Stomach (tissue), 8 donors: ENCODE measurements at regions not wholly inside any gene's neighbourhood (a gene's known extent, or its start where the extent isn't known, plus 50 kb on each side); places are given as distances from the start of the nearest gene placed in this dataset.

ENCODE experiments used
- DNase-seq, 2 donors: peaks; one replicate each; pipeline versions ENCODE4 v3.0.0 to v3.0.0-alpha.2; 2013 to 2019
- H3K27ac ChIP-seq, 5 donors: fragments of 200-600 bp in 4 of 5; sonication (generic) in 4 of 5; one replicate each; pipeline ENCODE4 v1.5.1; 2013 to 2019; ENCODE audit warnings: mild to moderate bottlenecking in 1 of 5, moderate library complexity in 1 of 5
- H3K27me3 ChIP-seq, 3 donors: fragments of 200-600 bp; sonication (generic); one replicate each; pipeline ENCODE4 v1.5.1; 2017 to 2019; ENCODE audit warnings: mixed run types in 1 of 3
- H3K36me3 ChIP-seq, 4 donors: fragments of 200-600 bp; sonication (generic); 1 replicate in 3 of 4; 2 replicates in 1 of 4; pipeline ENCODE4 v1.5.1; 2016 to 2019
- H3K4me1 ChIP-seq, 4 donors: fragments of 200-600 bp; sonication (generic); one replicate each; pipeline ENCODE4 v1.5.1; 2016 to 2019
- H3K4me3 ChIP-seq, 4 donors: fragments of 200-600 bp; sonication (generic) in 3 of 4; one replicate each; pipeline ENCODE4 v1.5.1; 2016 to 2019; ENCODE audit warnings: mild to moderate bottlenecking in 1 of 4
- H3K9me3 ChIP-seq, 4 donors: fragments of 200-600 bp; sonication (generic); one replicate each; pipeline ENCODE4 v1.5.1; 2016 to 2019
- EP300 ChIP-seq: sonication (generic); formaldehyde crosslinking; IDR thresholded peaks from one replicate; pipeline ENCODE4 v1.6.1; 2017; ENCODE audit warnings: antibody characterized with exemption
- POLR2A ChIP-seq, 4 donors: fragments of 450-650 bp; IDR thresholded peaks; one replicate each; pipeline ENCODE4 v1.6.1; 2016; ENCODE audit warnings: antibody characterized with exemption in 4 of 4, control low read depth in 2 of 4, mild to moderate bottlenecking in 1 of 4, moderate library complexity in 1 of 4
- POLR2AphosphoS5 ChIP-seq, 3 donors: sonication (generic); formaldehyde crosslinking; IDR thresholded peaks; one replicate each; pipeline ENCODE4 v1.6.1; 2016; ENCODE audit warnings: antibody characterized with exemption in 3 of 3
- WGBS, 5 donors: extraction: QIAGEN DNeasy Blood & Tissue Kit in 3 of 5; methylation state at CpG; one replicate each; pipeline versions ENCODE4 v1.1.5 to v1.1.7; 2013 to 2018; 5-methylcytosine and 5-hydroxymethylcytosine counted together
- intact Hi-C: fragments of 100-400 bp; cut with DNase I; formaldehyde crosslinking; loops from one replicate; pipeline ENCODE4 v1.15.1; 2023; ENCODE audit warnings: low total_unique reads
- TF ChIP-seq, protein P1 (sequence below), 7 experiments: fragments of 450-650 bp in 4 of 7; fragments of 200-600 bp in 3 of 7; sonication (generic) in 3 of 7; IDR thresholded peaks; one replicate each; pipeline ENCODE4 v1.5.1; 2016 to 2019; ENCODE audit warnings: antibody characterized with exemption in 7 of 7, control low read depth in 2 of 7, mild to moderate bottlenecking in 1 of 7
- donor health status: healthy with polysubstance abuse.
- donor health status: Bipolar disorder and iron deficiency.
- donor health status: healthy.

DNA sequence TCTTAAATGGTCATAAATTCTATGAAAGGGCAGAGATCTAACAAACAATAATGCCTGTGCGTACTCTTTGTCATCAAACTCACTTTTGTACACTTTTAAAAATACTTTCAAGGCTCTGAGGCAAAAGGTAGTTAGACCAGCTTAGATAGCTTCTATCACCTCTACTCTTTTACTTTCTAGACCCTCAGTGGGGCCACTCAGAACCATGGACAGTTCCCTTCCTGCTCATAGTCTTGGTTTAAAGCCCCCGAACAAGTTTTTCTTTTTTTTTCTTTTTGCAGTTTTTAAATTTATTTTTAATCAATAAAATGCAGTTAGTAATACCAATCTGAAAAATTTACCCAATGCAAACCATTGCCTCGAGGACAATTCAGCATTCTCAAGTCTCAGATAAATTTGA lies 460.5 kb upstream of the CNKSR2 start:
- no peaks in the 10 kb centered on the region for H3K27me3 ChIP-seq
- no peaks in the 10 kb centered on the region for H3K9me3 ChIP-seq
- H3K27ac ChIP-seq: no peak overlapping the region
- peak in 1 of 2 donors; percentile 7 for DNase-seq
- no peaks in the 10 kb centered on the region for H3K36me3 ChIP-seq
- no peak overlapping the region for H3K4me3 ChIP-seq
- H3K4me1 ChIP-seq: no peaks in the 10 kb centered on the region
- WGBS, 5 donors: 20 to 36% (median 27%) methylated on average over 3 of the region's 3 CpGs
- intact Hi-C loops: no loop called here
- TF ChIP-seq POLR2A (IDR thresholded peaks at IDR 0.05) (no peak), POLR2AphosphoS5 (IDR thresholded peaks at IDR 0.05) (no peak), EP300 (no peak)
- TF ChIP-seq, protein P1, sequence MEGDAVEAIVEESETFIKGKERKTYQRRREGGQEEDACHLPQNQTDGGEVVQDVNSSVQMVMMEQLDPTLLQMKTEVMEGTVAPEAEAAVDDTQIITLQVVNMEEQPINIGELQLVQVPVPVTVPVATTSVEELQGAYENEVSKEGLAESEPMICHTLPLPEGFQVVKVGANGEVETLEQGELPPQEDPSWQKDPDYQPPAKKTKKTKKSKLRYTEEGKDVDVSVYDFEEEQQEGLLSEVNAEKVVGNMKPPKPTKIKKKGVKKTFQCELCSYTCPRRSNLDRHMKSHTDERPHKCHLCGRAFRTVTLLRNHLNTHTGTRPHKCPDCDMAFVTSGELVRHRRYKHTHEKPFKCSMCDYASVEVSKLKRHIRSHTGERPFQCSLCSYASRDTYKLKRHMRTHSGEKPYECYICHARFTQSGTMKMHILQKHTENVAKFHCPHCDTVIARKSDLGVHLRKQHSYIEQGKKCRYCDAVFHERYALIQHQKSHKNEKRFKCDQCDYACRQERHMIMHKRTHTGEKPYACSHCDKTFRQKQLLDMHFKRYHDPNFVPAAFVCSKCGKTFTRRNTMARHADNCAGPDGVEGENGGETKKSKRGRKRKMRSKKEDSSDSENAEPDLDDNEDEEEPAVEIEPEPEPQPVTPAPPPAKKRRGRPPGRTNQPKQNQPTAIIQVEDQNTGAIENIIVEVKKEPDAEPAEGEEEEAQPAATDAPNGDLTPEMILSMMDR (IDR thresholded peaks at IDR 0.05): no peak

DNA sequence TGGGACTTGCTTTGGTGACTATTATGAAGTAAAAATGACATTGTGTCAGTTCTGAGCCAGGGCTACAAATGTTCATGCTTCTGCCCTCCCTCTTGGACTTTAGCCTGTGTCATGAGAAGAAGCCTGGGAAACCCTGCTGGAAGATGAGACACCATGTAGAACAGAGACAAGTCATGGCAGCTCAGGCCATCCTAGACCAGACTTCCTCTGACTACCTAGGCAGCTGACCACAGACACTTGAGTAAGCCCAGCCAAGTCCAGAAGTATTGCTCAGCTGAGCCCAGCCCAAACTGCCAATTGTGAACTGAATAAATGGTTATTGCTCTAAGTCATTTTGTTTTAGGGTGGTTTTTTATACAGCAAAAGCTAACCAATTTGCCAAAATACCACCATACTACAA lies 467.6 kb upstream of the CNKSR2 start:
- H3K4me3 ChIP-seq: no peak overlapping the region
- H3K36me3 ChIP-seq: no peaks in the 10 kb centered on the region
- intact Hi-C loops: no loop called here
- no peaks in the 10 kb centered on the region for H3K9me3 ChIP-seq
- TF ChIP-seq EP300 (no peak), POLR2AphosphoS5 (IDR thresholded peaks at IDR 0.05) (no peak)
- TF ChIP-seq, protein P1 (IDR thresholded peaks at IDR 0.05): no peak
- no peaks in the 10 kb centered on the region for H3K4me1 ChIP-seq
- H3K27ac ChIP-seq: no peak overlapping the region
- H3K27me3 ChIP-seq: no peaks in the 10 kb centered on the region
- DNase-seq: no peak

DNA sequence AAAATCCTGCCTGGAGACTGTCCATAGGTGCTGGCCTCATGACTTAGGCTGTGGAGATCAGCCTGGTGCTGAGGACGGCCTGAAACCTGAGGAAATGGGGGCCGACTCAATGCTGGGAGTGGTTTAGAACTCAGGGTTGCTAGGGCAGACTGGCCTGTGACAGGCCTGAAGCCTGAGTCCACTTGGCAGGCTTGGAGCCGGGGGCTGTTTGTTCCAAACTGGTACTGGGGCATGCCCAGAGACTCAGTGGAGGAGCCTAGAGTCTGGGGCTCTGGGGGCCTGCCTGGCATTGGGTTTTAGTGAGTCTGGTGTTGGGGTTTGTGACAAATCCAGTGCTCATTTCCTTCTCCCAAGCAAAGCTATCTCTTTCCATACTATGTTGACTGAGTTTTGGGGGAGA lies 489.7 kb upstream of the CNKSR2 start:
- Histone ChIP-seq H3K4me3 (no peak overlapping the region), H3K9me3 (peaks cover 0 to 16% (median 7%) of the 10 kb centered on the region in 4 donors), H3K27ac (no peak overlapping the region), H3K4me1 (no peaks in the 10 kb centered on the region), H3K27me3 (no peaks in the 10 kb centered on the region), H3K36me3 (no peaks in the 10 kb centered on the region)
- 52 to 90% (median 83%) methylated on average over 1 to 3 of the region's 3 CpGs for WGBS, 5 donors
- intact Hi-C loops: no loop called here
- no peak for DNase-seq
- TF ChIP-seq POLR2A (IDR thresholded peaks at IDR 0.05) (no peak), EP300 (no peak)
- TF ChIP-seq, protein P1 (IDR thresholded peaks at IDR 0.05): no peak

DNA sequence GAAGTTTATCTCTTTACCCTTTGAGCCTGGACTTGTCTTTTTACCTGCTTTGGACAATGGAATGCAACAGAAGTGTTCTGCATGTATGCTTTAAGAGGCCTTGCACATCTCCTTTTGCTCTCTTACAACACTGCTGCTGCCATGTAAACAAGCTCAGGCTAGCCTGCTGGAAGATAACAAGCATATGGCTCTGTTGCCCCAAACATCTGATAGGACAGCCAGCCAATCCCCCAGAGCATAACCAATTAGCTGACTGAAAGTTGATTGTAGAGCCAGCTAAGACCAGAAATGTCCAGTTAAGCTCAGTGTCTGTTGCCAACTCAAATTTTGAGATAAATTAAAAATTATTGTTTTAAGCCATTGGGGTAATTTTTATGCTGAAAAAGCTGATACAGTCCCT lies 510.6 kb upstream of the CNKSR2 start:
- intact Hi-C loops: no loop called here
- DNase-seq: no peak
- no peak overlapping the region for H3K4me3 ChIP-seq
- H3K9me3 ChIP-seq: peaks cover 0 to 32% (median 15%) of the 10 kb centered on the region in 4 donors
- TF ChIP-seq POLR2A (IDR thresholded peaks at IDR 0.05) (no peak), POLR2AphosphoS5 (IDR thresholded peaks at IDR 0.05) (no peak), EP300 (no peak)
- TF ChIP-seq, protein P1 (IDR thresholded peaks at IDR 0.05): no peak
- H3K36me3 ChIP-seq: no peaks in the 10 kb centered on the region
- no peak overlapping the region for H3K27ac ChIP-seq
- H3K4me1 ChIP-seq: no peaks in the 10 kb centered on the region
- no peaks in the 10 kb centered on the region for H3K27me3 ChIP-seq

DNA sequence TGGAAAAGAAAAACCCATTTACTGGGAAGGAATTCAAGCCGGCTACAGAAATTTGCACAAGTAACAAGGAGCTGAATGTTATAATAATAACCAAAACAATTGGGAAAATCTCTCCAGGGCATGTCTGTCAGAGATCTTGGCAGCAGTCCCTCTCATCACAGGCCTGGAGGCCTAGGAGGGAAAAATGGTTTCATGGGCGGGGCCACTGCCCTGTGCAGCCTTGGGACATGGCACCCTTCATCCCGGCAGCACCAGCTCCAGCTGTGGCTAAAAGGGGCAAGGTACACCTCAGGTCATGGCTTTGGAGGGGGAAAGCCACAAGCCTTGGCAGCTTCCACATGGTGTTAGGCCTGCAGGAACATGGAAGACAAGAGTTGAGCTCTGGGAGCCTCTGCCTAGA lies 513.1 kb upstream of the CNKSR2 start:
- TF ChIP-seq, protein P1 (IDR thresholded peaks at IDR 0.05): no peak
- TF ChIP-seq POLR2AphosphoS5 (IDR thresholded peaks at IDR 0.05) (no peak), POLR2A (IDR thresholded peaks at IDR 0.05) (no peak), EP300 (no peak)
- Histone ChIP-seq H3K4me3 (no peak overlapping the region), H3K36me3 (no peaks in the 10 kb centered on the region), H3K27ac (no peak overlapping the region), H3K27me3 (no peaks in the 10 kb centered on the region), H3K9me3 (peaks cover 0 to 32% (median 15%) of the 10 kb centered on the region in 4 donors), H3K4me1 (no peaks in the 10 kb centered on the region)
- 72 to 85% (median 75%) methylated on average over 3 of the region's 3 CpGs for WGBS, 5 donors
- intact Hi-C loops: no loop called here
- DNase-seq: no peak
